ENCODE measurements at regions not wholly inside any gene's neighbourhood (a gene's known extent, or its start where the extent isn't known, plus 50 kb on each side); places are given as distances from the start of the nearest gene placed in this dataset.

DNA sequence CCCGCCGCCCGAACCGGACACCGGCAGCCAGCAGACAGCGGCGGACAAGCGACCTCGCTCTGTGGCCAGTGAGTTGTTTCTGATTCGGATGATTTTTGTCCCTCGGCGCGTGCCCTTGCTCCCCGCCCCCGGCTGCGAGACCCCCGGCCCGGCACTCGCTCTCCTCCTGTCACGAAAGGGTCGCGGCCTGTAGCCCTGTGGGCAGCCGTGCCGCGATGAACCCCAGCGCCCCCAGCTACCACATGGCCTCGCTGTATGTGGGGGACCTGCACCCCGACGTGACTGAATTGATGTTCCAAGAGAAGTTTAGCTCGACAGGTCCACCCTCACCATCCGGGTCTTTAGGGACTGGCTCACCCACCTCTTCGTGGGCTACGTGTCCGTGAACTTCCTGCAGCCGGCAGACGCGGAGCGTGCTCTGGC is 1257.5 kb upstream of the ACVR2A start:
- Mint-ChIP-seq H3K4me3 (ENCODE audit: low read depth) (no peak overlapping the region), H3K27ac (no peak overlapping the region), H3K27me3 (no peaks in the 10 kb centered on the region), H3K4me1 (ENCODE audit: low read depth) (no peaks in the 10 kb centered on the region), H3K9me3 (ENCODE audit: low read depth) (peaks cover 5% of the 10 kb centered on the region), H3K36me3 (ENCODE audit: insufficient read depth) (no peaks in the 10 kb centered on the region)
- no peak for DNase-seq (ENCODE audit: low spot score, unreplicated experiment)
- TF ChIP-seq, protein P1, sequence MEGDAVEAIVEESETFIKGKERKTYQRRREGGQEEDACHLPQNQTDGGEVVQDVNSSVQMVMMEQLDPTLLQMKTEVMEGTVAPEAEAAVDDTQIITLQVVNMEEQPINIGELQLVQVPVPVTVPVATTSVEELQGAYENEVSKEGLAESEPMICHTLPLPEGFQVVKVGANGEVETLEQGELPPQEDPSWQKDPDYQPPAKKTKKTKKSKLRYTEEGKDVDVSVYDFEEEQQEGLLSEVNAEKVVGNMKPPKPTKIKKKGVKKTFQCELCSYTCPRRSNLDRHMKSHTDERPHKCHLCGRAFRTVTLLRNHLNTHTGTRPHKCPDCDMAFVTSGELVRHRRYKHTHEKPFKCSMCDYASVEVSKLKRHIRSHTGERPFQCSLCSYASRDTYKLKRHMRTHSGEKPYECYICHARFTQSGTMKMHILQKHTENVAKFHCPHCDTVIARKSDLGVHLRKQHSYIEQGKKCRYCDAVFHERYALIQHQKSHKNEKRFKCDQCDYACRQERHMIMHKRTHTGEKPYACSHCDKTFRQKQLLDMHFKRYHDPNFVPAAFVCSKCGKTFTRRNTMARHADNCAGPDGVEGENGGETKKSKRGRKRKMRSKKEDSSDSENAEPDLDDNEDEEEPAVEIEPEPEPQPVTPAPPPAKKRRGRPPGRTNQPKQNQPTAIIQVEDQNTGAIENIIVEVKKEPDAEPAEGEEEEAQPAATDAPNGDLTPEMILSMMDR (IDR thresholded peaks at IDR 0.05; ENCODE audit: unreplicated experiment) = no peak

DNA sequence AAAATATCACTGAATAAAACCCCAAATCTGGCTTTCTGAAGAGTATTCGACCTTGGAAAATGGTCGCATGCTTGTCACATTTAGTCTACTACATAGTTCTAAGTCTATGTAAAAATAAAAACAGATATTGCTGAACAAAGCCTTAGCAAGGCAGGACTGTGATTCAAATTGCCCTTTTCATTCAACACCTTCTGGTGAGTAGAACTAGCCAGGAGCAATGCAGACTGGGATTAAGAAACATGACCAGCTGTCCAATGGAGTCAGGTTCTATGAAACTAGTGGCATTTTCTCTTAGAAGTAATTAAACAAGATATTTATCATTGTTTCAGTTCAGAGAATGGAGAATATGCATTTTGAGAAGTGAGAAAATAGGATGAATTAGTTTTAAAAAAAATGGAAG is 1260.5 kb upstream of the ACVR2A start:
- TF ChIP-seq, protein P1 (IDR thresholded peaks at IDR 0.05; ENCODE audit: unreplicated experiment) = no peak
- no peak overlapping the region for H3K27ac Mint-ChIP-seq

DNA sequence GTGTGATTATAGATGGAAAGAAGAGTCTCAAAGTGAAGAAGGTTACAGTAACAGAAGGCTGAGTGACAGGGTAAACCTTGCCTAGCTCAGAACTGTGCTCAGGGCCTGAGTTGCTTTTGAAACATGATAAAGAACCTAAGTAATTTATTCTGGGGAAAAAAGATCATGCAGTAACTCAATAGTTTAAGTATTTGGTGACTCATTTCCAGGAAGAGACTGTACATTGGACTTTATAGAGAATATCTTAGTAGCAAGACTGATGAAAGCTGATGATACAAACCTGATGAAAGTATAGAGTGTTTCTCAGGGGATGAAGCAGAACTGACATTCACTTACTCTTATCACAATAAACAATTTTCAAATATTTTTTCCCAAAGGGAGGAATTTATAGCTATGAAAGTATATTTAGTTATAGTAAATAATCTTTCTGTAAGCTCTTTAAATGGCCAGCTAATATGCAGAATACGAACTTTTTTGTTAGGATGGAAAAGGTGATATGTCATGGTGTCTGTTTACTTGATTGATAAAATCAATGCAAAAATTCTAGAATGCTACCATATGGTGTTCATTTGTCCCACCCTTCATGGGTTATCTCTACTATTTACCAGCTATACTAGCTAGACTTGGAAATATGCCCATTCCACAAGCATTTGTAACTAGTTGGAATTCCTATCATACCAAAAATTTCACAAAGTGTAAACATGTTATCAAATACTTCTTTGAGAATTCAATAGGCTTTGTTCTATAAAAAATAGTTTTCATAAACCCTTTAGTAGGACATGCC is 1265.5 kb upstream of the ACVR2A start:
- no peaks in the 10 kb centered on the region for H3K27me3 Mint-ChIP-seq
- DNase-seq (ENCODE audit: low spot score, unreplicated experiment) = no peak
- no peaks in the 10 kb centered on the region for H3K36me3 Mint-ChIP-seq (ENCODE audit: insufficient read depth)
- no peak overlapping the region for H3K27ac Mint-ChIP-seq
- H3K4me3 Mint-ChIP-seq (ENCODE audit: low read depth) = no peak overlapping the region
- no peaks in the 10 kb centered on the region for H3K9me3 Mint-ChIP-seq (ENCODE audit: low read depth)
- H3K4me1 Mint-ChIP-seq (ENCODE audit: low read depth) = peaks cover 2% of the 10 kb centered on the region
- TF ChIP-seq, protein P1 (IDR thresholded peaks at IDR 0.05; ENCODE audit: unreplicated experiment) = no peak

More for the DNA sequence above, 1260.5 kb upstream of the ACVR2A start:
- DNase-seq (ENCODE audit: low spot score, unreplicated experiment) = no peak
- Mint-ChIP-seq H3K4me3 (ENCODE audit: low read depth) (no peak overlapping the region), H3K4me1 (ENCODE audit: low read depth) (no peaks in the 10 kb centered on the region), H3K36me3 (ENCODE audit: insufficient read depth) (no peaks in the 10 kb centered on the region), H3K27me3 (no peaks in the 10 kb centered on the region), H3K9me3 (ENCODE audit: low read depth) (peaks cover 5% of the 10 kb centered on the region)

DNA sequence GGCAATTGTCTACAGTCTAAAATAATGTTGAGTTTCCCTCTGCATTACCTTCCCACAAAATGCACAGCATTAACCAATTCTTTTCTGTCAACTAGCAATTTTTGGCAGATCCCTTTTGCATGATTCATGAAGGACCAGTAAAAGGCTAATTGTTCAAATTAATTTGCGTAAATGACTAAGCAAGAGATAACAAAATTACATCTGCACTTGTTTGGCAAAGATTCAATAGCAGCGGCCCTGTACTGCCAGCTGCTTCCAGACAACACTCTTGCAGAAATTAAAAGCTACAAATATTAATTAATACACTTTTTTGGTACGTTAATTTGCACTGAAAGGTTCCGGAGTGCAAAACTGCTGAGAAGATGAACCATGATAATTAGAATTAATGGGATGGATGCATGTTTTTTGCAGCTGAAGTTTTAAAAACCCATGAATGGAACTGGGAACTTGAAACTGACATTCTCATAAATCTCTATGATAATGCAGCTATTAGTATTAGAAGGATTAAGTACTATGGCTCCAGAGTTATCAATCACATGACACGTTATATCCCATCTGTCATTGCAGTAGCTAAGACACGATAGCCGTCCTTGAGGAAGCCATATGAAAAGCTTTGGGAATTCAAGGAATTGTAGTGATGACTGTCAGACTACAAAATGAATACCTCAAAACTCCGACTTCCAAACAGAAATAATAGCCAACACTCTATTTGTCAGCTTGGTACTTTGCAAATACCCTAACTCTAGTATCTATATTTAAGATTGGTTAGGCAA is 1268.3 kb upstream of the ACVR2A start:
- TF ChIP-seq, protein P1 (IDR thresholded peaks at IDR 0.05; ENCODE audit: unreplicated experiment) = no peak
- no peaks in the 10 kb centered on the region for H3K36me3 Mint-ChIP-seq (ENCODE audit: insufficient read depth)
- no peak overlapping the region for H3K27ac Mint-ChIP-seq
- no peak for DNase-seq (ENCODE audit: low spot score, unreplicated experiment)
- peaks cover 4% of the 10 kb centered on the region for H3K4me1 Mint-ChIP-seq (ENCODE audit: low read depth)
- no peak overlapping the region for H3K4me3 Mint-ChIP-seq (ENCODE audit: low read depth)
- H3K9me3 Mint-ChIP-seq (ENCODE audit: low read depth) = no peaks in the 10 kb centered on the region
- no peaks in the 10 kb centered on the region for H3K27me3 Mint-ChIP-seq

DNA sequence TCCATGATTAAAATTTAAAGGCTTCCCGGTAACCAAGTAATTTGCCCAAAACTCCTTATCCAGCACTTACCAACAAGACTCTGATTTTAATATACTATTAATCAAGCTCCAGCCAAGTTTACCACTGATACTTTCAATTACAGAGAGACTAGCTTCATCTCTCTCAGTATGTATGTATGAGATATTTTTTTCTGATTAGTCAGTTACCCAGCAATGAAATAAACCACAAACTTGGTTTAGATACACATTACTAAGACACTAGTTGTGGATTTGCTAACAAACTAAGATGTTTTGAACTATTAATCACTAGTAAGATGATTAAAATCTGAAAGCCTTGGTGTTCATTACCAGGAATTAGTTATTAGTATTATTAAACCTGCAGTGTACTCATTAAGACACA is 1272.2 kb upstream of the ACVR2A start:
- no peaks in the 10 kb centered on the region for H3K27me3 Mint-ChIP-seq
- no peak overlapping the region for H3K4me3 Mint-ChIP-seq (ENCODE audit: low read depth)
- TF ChIP-seq, protein P1 (IDR thresholded peaks at IDR 0.05; ENCODE audit: unreplicated experiment) = no peak
- H3K4me1 Mint-ChIP-seq (ENCODE audit: low read depth) = peaks cover 4% of the 10 kb centered on the region
- H3K9me3 Mint-ChIP-seq (ENCODE audit: low read depth) = no peaks in the 10 kb centered on the region
- no peak for DNase-seq (ENCODE audit: low spot score, unreplicated experiment)
- H3K27ac Mint-ChIP-seq = no peak overlapping the region
- no peaks in the 10 kb centered on the region for H3K36me3 Mint-ChIP-seq (ENCODE audit: insufficient read depth)

Data from progenitor cell of endocrine pancreas (in vitro differentiated cells).